ENCODE measurements at regions not wholly inside any gene's neighbourhood (a gene's known extent, or its start where the extent isn't known, plus 50 kb on each side); places are given as distances from the start of the nearest gene placed in this dataset.
A peak's percentile ranks its signal among the peaks of the same experiment; 100 is the strongest.

GRCh38 chrX:110408949-110409588, 50.4 kb downstream of the RTL9 start:
- no peak for DNase-seq (ENCODE audit: low read depth)

- no peak for DNase-seq (ENCODE audit: low read depth)
These were observed 51.3 kb downstream of the RTL9 start for GRCh38 chrX:110409925-110410324.

GRCh38 chrX:110410603-110411002, 52.0 kb downstream of the RTL9 start:
- DNase-seq (ENCODE audit: low read depth), result no peak

- DNase-seq (ENCODE audit: low read depth), result no peak
These were observed 54.5 kb downstream of the RTL9 start for GRCh38 chrX:110412971-110413726.

GRCh38 chrX:110413727-110414124, 55.1 kb downstream of the RTL9 start:
- no peak for DNase-seq (ENCODE audit: low read depth)

- no peak for DNase-seq (ENCODE audit: low read depth)
These were observed 55.6 kb downstream of the RTL9 start for GRCh38 chrX:110414273-110414672.

GRCh38 chrX:110414679-110415439, 56.2 kb downstream of the RTL9 start:
- no peak for DNase-seq (ENCODE audit: low read depth)

GRCh38 chrX:110415440-110416170, 57.0 kb downstream of the RTL9 start:
- no peak for DNase-seq (ENCODE audit: low read depth)

GRCh38 chrX:110417128-110417527, 58.5 kb downstream of the RTL9 start:
- DNase-seq (ENCODE audit: low read depth), result no peak

- DNase-seq (ENCODE audit: low read depth), result peak; percentile 38
These were observed 59.9 kb downstream of the RTL9 start for GRCh38 chrX:110418316-110419235.

GRCh38 chrX:110419512-110419911, 60.9 kb downstream of the RTL9 start:
- no peak for DNase-seq (ENCODE audit: low read depth)

GRCh38 chrX:110420771-110421499, 62.3 kb downstream of the RTL9 start:
- no peak for DNase-seq (ENCODE audit: low read depth)

- DNase-seq (ENCODE audit: low read depth), result no peak
These were observed 63.1 kb downstream of the RTL9 start for GRCh38 chrX:110421500-110422455.

- no peak for DNase-seq (ENCODE audit: low read depth)
These were observed 66.8 kb downstream of the RTL9 start for GRCh38 chrX:110425222-110426154.

GRCh38 chrX:110426155-110426504, 67.5 kb downstream of the RTL9 start:
- no peak for DNase-seq (ENCODE audit: low read depth)

- DNase-seq (ENCODE audit: low read depth), result no peak
These were observed 68.4 kb downstream of the RTL9 start for GRCh38 chrX:110427076-110427475.

- no peak for DNase-seq (ENCODE audit: low read depth)
These were observed 69.5 kb downstream of the RTL9 start for GRCh38 chrX:110428144-110428543.
